Neuron (in vitro differentiated cells): ENCODE measurements at regions not wholly inside any gene's neighbourhood (a gene's known extent, or its start where the extent isn't known, plus 50 kb on each side); places are given as distances from the start of the nearest gene placed in this dataset.

Source experiments
- H2AFZ ChIP-seq: one replicate; pipeline ENCODE4 v1.6.1; 2013; ENCODE audit warnings: low read depth, mild to moderate bottlenecking, inconsistent platforms, low read length, moderate library complexity
- H3K27me3 ChIP-seq: one replicate; pipeline ENCODE4 v1.6.1; 2013; ENCODE audit warnings: low read length; ENCODE audit not compliant: insufficient read depth
- H3K36me3 ChIP-seq: one replicate; pipeline ENCODE4 v1.6.1; 2013; ENCODE audit warnings: low read length; ENCODE audit not compliant: insufficient read depth
- H3K4me1 ChIP-seq: one replicate; pipeline ENCODE4 v1.6.1; 2013; ENCODE audit warnings: low read length; ENCODE audit not compliant: insufficient read depth
- H3K4me3 ChIP-seq: 2 replicates; pipeline ENCODE4 v1.5.1; 2013; ENCODE audit warnings: mild to moderate bottlenecking, low read length, moderate library complexity
- H3K9me3 ChIP-seq: one replicate; pipeline ENCODE4 v1.6.1; 2013; ENCODE audit warnings: low read length

- no peaks in the 10 kb centered on the region for H3K27me3 ChIP-seq
- H3K36me3 ChIP-seq = no peaks in the 10 kb centered on the region
- no peak overlapping the region for H2AFZ ChIP-seq
- H3K4me3 ChIP-seq = no peak overlapping the region
- H3K9me3 ChIP-seq = no peaks in the 10 kb centered on the region
- peaks cover 18% of the 10 kb centered on the region for H3K4me1 ChIP-seq
These were observed 207.1 kb upstream of the ZFHX3 start for GRCh38 chr16:73255031-73255430.

GRCh38 chr16:73253922-73254480 lies 206.1 kb upstream of the ZFHX3 start:
- Histone ChIP-seq H3K4me1 (peaks cover 18% of the 10 kb centered on the region), H3K27me3 (no peaks in the 10 kb centered on the region), H3K36me3 (no peaks in the 10 kb centered on the region), H3K9me3 (no peaks in the 10 kb centered on the region), H3K4me3 (no peak overlapping the region), H2AFZ (no peak overlapping the region)

DNA sequence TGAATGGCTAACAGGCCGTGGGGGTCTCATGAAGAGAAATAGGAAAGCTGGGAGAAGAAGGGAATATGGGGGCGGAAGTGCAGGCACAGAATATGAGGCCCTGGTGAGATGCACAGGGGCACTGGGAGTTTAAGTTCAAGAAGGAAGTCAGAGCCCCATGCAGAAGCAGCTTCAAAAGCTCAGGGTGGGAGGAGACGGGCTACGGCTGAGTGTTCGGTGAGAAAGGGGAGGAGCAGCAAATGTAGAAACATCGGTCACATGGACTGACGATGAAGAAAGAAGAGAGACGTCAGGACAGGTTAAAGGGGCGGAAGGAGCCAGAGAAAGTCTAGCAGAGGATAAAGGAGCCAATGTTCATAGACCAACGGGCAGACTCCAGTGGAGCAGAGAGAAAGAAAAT lies 204.5 kb upstream of the ZFHX3 start:
- H3K27me3 ChIP-seq = no peaks in the 10 kb centered on the region
- no peaks in the 10 kb centered on the region for H3K9me3 ChIP-seq
- H2AFZ ChIP-seq = peak overlapping the region; percentile 18
- no peaks in the 10 kb centered on the region for H3K36me3 ChIP-seq
- H3K4me3 ChIP-seq = no peak overlapping the region
- H3K4me1 ChIP-seq = peaks cover 18% of the 10 kb centered on the region

DNA sequence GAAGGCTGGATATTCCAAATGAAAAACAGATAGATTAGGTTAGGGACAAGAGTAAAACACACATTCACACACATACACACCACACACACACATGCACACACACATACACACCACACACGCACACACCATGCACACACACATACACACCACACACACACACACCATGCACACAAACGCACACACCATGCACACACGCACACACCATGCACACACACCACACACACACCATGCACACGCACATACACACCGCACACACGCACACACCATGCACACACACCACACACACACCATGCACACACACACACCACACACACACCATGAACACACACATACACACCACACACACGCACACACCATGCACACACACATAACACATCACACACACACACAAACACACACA lies 203.7 kb upstream of the ZFHX3 start:
- no peaks in the 10 kb centered on the region for H3K36me3 ChIP-seq
- peaks cover 18% of the 10 kb centered on the region for H3K4me1 ChIP-seq
- no peaks in the 10 kb centered on the region for H3K9me3 ChIP-seq
- H3K27me3 ChIP-seq = no peaks in the 10 kb centered on the region
- no peak overlapping the region for H3K4me3 ChIP-seq
- H2AFZ ChIP-seq = no peak overlapping the region

DNA sequence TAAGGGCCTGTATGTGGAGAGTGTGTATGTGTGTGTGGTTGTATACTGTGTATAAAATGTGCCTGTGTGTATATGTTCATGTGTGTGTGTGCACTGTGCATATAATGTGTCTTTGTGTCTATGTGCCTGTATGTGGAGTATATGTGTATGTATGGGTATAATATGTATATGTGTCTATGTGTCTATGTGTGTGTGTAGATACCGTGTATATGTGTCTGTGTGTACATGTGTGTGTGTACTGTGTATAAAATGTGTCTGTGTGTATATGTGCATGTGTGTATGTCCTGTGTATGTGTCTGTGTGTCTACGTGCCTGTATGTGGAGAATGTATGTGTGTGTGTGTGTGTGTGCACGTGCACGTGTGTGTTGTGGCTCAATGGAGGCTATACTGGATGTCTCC lies 200.4 kb upstream of the ZFHX3 start:
- Histone ChIP-seq H3K36me3 (no peaks in the 10 kb centered on the region), H3K4me3 (no peak overlapping the region)

DNA sequence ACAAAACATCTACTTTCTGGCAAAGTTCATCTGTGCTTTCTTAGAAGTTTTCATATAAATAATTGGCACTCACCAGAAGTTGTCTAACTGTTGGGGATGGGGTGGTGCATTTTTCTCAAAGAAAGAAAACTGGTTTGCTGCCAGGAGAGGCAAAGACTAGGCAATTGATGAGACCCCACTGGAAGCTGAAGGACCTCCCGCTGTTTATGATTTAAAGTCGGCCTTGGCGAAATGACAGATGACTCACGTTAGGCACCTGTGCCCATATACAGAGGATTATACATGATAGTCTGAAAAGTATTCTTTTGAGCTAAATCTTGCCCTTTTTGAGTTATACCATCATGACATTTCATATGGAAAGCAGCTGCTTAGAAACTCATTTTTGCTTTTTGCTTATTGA lies 193.0 kb upstream of the ZFHX3 start:
- Histone ChIP-seq H3K36me3 (no peaks in the 10 kb centered on the region), H3K27me3 (no peaks in the 10 kb centered on the region), H3K4me3 (no peak overlapping the region), H3K4me1 (no peaks in the 10 kb centered on the region), H2AFZ (no peak overlapping the region), H3K9me3 (peaks cover 5% of the 10 kb centered on the region)

More for the DNA sequence above, 200.4 kb upstream of the ZFHX3 start:
- H3K4me1 ChIP-seq = peaks cover 18% of the 10 kb centered on the region
- H2AFZ ChIP-seq = no peak overlapping the region
- H3K9me3 ChIP-seq = peaks cover 2% of the 10 kb centered on the region
- H3K27me3 ChIP-seq = no peaks in the 10 kb centered on the region

GRCh38 chr16:73237601-73238000 lies 189.7 kb upstream of the ZFHX3 start:
- no peaks in the 10 kb centered on the region for H3K27me3 ChIP-seq
- peaks cover 3% of the 10 kb centered on the region for H3K9me3 ChIP-seq
- H3K4me3 ChIP-seq = no peak overlapping the region
- peaks cover 18% of the 10 kb centered on the region for H3K4me1 ChIP-seq
- no peak overlapping the region for H2AFZ ChIP-seq
- no peaks in the 10 kb centered on the region for H3K36me3 ChIP-seq

GRCh38 chr16:73234496-73234895 lies 186.6 kb upstream of the ZFHX3 start:
- Histone ChIP-seq H3K9me3 (peaks cover 2% of the 10 kb centered on the region), H3K4me3 (no peak overlapping the region), H2AFZ (peak overlapping the region; percentile 49), H3K27me3 (no peaks in the 10 kb centered on the region), H3K4me1 (peaks cover 18% of the 10 kb centered on the region), H3K36me3 (no peaks in the 10 kb centered on the region)

DNA sequence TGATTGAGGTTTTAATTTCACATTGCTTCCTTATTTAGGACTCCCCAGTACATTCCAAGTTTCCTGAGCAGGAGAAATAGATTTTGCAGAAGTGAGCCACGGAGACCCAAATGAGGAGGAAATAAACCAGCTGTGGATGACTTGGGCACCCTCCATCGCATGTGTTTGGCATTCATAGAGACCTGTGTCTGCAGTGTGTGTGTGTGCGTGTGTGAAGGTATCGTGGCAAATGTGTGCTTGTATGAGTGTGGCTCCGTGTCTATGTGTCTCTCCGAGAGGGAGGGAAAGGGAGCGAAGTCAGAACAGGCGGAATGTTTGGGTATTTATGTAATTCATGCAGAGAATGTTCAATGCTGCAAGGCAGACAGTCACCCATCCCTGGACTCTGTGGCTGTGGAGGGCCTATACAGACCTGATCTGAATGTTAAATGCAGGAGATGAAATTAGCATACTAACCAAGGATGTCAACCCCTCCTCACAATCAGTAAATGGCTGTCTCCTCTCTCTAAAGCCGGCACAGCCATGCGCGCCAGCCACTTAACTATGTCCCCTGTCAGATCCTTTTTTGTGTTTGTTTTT lies 186.0 kb upstream of the ZFHX3 start:
- Histone ChIP-seq H3K9me3 (peaks cover 2% of the 10 kb centered on the region), H2AFZ (peak overlapping the region; percentile 49), H3K27me3 (no peaks in the 10 kb centered on the region), H3K4me1 (peaks cover 18% of the 10 kb centered on the region), H3K4me3 (no peak overlapping the region), H3K36me3 (no peaks in the 10 kb centered on the region)

- Histone ChIP-seq H3K27me3 (no peaks in the 10 kb centered on the region), H3K4me1 (peaks cover 18% of the 10 kb centered on the region), H2AFZ (no peak overlapping the region), H3K4me3 (no peak overlapping the region), H3K36me3 (no peaks in the 10 kb centered on the region), H3K9me3 (peaks cover 2% of the 10 kb centered on the region)
These were observed 185.4 kb upstream of the ZFHX3 start for GRCh38 chr16:73233329-73233765.

DNA sequence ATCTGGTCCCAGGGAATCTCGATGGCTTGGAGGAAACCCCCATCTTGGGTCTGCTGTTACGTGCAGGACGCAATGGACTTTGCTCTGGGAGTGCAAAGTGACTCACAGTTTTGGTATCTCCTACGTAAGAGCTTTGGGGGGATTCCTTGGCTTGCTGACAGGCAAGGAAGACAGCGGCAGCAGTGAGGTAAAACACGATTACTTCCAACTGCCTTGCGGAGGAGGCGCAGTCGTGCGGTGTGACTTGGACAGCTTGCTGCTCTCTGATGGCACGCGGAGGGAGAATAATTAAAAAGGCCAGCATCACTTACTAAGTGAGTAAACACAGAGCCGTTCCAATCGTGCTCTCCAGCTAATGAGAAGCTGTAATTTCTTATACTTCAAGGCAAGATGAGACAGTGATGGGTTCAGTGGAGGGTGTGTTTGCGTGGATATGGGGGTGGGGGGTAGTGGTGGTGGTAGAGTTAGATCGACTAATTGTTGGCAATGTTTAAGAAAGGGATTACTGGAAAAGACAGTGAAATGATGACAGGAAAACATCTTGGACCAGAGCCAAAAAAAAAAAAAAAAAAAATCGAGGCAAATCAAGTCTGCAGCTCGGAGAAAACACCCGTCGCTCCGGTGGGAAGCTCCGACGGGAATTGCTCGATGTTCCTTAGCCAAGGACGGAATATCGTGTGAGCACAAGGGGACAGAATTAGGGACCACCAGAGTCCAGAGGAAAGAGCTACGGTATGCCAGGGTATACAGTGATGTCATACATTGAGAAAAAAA lies 184.8 kb upstream of the ZFHX3 start:
- Histone ChIP-seq H2AFZ (no peak overlapping the region), H3K36me3 (no peaks in the 10 kb centered on the region), H3K9me3 (peaks cover 2% of the 10 kb centered on the region), H3K4me1 (peaks cover 18% of the 10 kb centered on the region), H3K4me3 (no peak overlapping the region), H3K27me3 (no peaks in the 10 kb centered on the region)

DNA sequence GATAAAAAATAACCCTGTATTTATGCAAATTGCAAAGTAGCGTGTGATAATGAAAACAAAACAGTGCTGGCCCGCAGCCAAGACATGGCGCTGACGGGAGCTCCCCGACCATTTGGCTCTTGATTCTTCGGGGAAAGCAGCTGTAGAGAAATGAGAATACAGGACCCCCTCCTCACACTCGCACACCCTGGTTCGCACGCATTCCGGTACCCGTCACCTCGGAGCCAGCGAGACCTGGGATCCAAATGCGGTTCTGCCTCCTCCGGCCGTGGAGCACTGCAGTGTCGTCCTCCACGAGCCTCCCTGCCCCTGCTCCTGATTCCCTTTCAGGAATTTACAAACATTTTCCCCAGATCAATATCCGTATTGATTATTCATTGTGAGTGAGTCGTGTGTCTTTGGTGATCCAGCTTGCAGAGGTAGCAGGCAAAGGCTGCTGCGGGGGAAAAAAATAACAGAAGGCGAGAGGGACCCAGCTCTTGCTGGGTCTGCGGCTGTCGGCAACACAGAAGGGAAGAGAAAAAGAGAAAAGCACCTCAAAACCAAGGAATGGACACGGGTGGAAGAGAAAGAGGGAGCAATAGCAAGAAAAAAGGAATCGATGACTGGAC lies 184.1 kb upstream of the ZFHX3 start:
- Histone ChIP-seq H3K4me3 (no peak overlapping the region), H3K36me3 (no peaks in the 10 kb centered on the region), H2AFZ (no peak overlapping the region), H3K9me3 (peaks cover 2% of the 10 kb centered on the region), H3K27me3 (no peaks in the 10 kb centered on the region), H3K4me1 (peaks cover 18% of the 10 kb centered on the region)

GRCh38 chr16:73231379-73231778 lies 183.5 kb upstream of the ZFHX3 start:
- peaks cover 18% of the 10 kb centered on the region for H3K4me1 ChIP-seq
- no peaks in the 10 kb centered on the region for H3K36me3 ChIP-seq
- no peak overlapping the region for H2AFZ ChIP-seq
- no peaks in the 10 kb centered on the region for H3K27me3 ChIP-seq
- H3K4me3 ChIP-seq = no peak overlapping the region
- peaks cover 2% of the 10 kb centered on the region for H3K9me3 ChIP-seq
